Breast epithelium (tissue), 4 donors: ENCODE measurements at regions not wholly inside any gene's neighbourhood (a gene's known extent, or its start where the extent isn't known, plus 50 kb on each side); places are given as distances from the start of the nearest gene placed in this dataset.

ENCODE experiments used
- DNase-seq, 2 donors: peaks; one replicate each; pipeline ENCODE4 v3.0.0-alpha.2; 2019; ENCODE audit warnings: low spot score in 2 of 2
- H3K27ac ChIP-seq, 2 donors: fragments of 200-600 bp; sonication (generic) in 1 of 2; one replicate each; pipeline ENCODE4 v1.5.1; 2016 to 2019; ENCODE audit warnings: mild to moderate bottlenecking in 1 of 2
- H3K27me3 ChIP-seq, 2 donors: fragments of 200-600 bp; sonication (generic) in 1 of 2; one replicate each; pipeline versions ENCODE4 v1.5.1 to v1.6.0; 2017 to 2019; ENCODE audit warnings: control low read depth in 1 of 2, mild to moderate bottlenecking in 1 of 2
- H3K36me3 ChIP-seq: fragments of 200-600 bp; one replicate; pipeline ENCODE4 v1.5.1; 2019
- H3K4me1 ChIP-seq, 2 donors: fragments of 200-600 bp; sonication (generic); one replicate each; pipeline ENCODE4 v1.5.1; 2016 to 2019; ENCODE audit warnings: control low read depth in 1 of 2
- H3K4me3 ChIP-seq, 3 donors: fragments of 200-600 bp; sonication (generic); 1 replicate in 2 of 3; 2 replicates in 1 of 3; pipeline ENCODE4 v1.5.1; 2016 to 2019; ENCODE audit warnings: mild to moderate bottlenecking in 3 of 3, moderate library complexity in 2 of 3
- H3K9me3 ChIP-seq, 2 donors: fragments of 200-600 bp; sonication (generic) in 1 of 2; one replicate each; pipeline ENCODE4 v1.5.1; 2016 to 2019; ENCODE audit warnings: control low read depth in 1 of 2
- POLR2A ChIP-seq: fragments of 450-650 bp; IDR thresholded peaks from one replicate; pipeline ENCODE4 v1.6.1; 2016; ENCODE audit warnings: antibody characterized with exemption, mild to moderate bottlenecking, moderate library complexity
- POLR2AphosphoS5 ChIP-seq, 3 donors: sonication (generic); formaldehyde crosslinking; IDR thresholded peaks; one replicate each; pipeline ENCODE4 v1.6.1; 2017; ENCODE audit warnings: antibody characterized with exemption in 3 of 3
- intact Hi-C: fragments of 100-400 bp; cut with DNase I; formaldehyde crosslinking; loops from one replicate; pipeline ENCODE4 v1.15.1; 2023; ENCODE audit warnings: low total_unique reads
- TF ChIP-seq, protein P1 (sequence below), 3 donors: fragments of 450-650 bp; IDR thresholded peaks; one replicate each; pipeline ENCODE4 v1.5.1; 2016 to 2017; ENCODE audit warnings: antibody characterized with exemption in 3 of 3, mild to moderate bottlenecking in 3 of 3, moderate library complexity in 3 of 3

DNA sequence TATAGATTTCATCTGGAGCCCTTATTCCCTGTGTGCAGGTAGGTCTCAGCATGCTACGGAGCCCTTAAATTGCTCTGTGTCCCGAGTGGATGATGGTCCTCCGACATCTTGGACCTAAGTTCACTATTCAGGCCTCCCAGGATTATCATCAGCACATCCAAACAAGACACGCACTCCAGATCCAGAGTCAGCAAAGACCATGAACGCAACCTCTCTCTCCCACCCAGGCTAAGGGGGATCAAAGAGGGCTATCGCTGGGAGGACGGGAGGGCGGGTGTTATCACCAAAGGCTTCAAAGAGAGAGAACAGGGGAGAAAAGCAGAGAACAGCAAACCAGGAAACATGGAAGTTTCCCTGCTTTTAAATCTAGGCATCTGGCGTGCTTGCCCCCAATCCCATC lies 659.4 kb downstream of the TBC1D22A start:
- Histone ChIP-seq H3K27me3 (peaks cover 0 to 43% of the 10 kb centered on the region in 2 donors), H3K27ac (no peak overlapping the region), H3K4me3 (no peak overlapping the region), H3K36me3 (no peaks in the 10 kb centered on the region), H3K4me1 (no peaks in the 10 kb centered on the region), H3K9me3 (no peaks in the 10 kb centered on the region)
- intact Hi-C loops = no loop called here
- no peak for DNase-seq
- TF ChIP-seq POLR2A (no peak), POLR2AphosphoS5 (IDR thresholded peaks at IDR 0.05) (no peak)
- TF ChIP-seq, protein P1, sequence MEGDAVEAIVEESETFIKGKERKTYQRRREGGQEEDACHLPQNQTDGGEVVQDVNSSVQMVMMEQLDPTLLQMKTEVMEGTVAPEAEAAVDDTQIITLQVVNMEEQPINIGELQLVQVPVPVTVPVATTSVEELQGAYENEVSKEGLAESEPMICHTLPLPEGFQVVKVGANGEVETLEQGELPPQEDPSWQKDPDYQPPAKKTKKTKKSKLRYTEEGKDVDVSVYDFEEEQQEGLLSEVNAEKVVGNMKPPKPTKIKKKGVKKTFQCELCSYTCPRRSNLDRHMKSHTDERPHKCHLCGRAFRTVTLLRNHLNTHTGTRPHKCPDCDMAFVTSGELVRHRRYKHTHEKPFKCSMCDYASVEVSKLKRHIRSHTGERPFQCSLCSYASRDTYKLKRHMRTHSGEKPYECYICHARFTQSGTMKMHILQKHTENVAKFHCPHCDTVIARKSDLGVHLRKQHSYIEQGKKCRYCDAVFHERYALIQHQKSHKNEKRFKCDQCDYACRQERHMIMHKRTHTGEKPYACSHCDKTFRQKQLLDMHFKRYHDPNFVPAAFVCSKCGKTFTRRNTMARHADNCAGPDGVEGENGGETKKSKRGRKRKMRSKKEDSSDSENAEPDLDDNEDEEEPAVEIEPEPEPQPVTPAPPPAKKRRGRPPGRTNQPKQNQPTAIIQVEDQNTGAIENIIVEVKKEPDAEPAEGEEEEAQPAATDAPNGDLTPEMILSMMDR (IDR thresholded peaks at IDR 0.05) = no peak

DNA sequence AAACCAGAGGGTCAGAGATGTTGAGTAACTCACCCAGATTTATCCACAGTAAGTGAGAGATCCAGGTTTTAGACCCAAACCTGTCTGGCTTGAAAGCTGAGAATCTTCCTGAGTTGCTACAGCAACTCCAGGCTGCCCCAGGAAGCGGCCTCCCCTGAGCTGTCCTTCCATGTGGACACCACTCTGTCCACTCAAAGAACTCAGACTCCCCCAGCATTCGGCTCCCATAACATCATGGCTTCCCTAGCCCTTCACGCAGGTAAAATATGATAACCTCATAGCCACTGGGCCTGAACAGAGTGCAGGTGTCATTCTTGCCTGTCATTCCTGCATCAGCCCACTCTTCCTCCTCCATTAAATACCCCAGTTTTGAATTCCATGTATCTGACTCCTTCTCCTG lies 657.8 kb downstream of the TBC1D22A start:
- no peak for TF ChIP-seq POLR2AphosphoS5 (IDR thresholded peaks at IDR 0.05)
- TF ChIP-seq, protein P1 (IDR thresholded peaks at IDR 0.05) = no peak
- no peak for TF ChIP-seq POLR2A
- Histone ChIP-seq H3K9me3 (no peaks in the 10 kb centered on the region), H3K4me3 (no peak overlapping the region), H3K27me3 (peaks cover 0 to 43% of the 10 kb centered on the region in 2 donors), H3K4me1 (no peaks in the 10 kb centered on the region), H3K36me3 (no peaks in the 10 kb centered on the region), H3K27ac (no peak overlapping the region)
- intact Hi-C loops = no loop called here
- DNase-seq = no peak

DNA sequence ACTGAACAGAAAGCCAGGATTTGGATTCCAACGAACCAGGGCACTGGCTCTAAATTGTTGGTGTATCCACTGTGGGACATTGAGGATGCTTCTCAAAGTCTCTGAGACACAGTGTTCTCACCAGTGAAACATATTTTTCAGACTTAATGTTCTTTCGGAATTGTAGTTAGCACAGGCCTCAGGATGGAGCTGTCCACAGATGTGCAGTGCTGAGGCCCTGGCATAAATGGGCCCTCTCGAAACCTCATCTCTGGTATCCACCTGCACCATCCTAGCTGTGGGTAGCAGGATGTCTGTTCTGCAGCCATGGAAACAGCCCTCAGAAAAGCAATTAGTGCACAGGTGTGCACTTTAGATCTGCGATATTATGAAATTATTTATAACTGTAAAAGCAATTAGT lies 656.8 kb downstream of the TBC1D22A start:
- no peaks in the 10 kb centered on the region for H3K36me3 ChIP-seq
- intact Hi-C loops = no loop called here
- no peak overlapping the region for H3K27ac ChIP-seq
- no peak for DNase-seq
- no peaks in the 10 kb centered on the region for H3K9me3 ChIP-seq
- no peak overlapping the region for H3K4me3 ChIP-seq
- TF ChIP-seq, protein P1 (IDR thresholded peaks at IDR 0.05) = no peak
- TF ChIP-seq POLR2AphosphoS5 (IDR thresholded peaks at IDR 0.05) (no peak), POLR2A (no peak)
- H3K27me3 ChIP-seq = peaks cover 0 to 37% of the 10 kb centered on the region in 2 donors
- no peaks in the 10 kb centered on the region for H3K4me1 ChIP-seq

DNA sequence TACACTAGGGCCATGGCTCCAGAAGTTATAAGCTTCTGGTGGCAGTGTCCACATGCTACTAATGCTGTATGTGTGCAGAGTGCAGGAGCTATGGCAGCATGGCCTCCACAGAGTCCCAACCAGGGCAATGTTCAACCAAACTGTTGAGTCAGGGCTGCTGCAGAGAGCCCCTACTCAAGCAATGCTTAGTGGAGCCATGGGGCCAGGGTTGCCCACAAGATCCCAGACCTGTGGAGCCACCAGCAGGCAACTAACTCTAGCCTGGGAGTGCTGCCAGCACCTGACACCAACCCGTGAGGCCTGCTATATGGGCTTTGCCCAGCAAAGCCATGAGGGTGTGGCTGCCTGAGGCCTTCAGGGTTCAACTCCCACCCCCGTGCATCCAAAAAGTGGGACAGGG lies 655.2 kb downstream of the TBC1D22A start:
- no peaks in the 10 kb centered on the region for H3K36me3 ChIP-seq
- no peak overlapping the region for H3K27ac ChIP-seq
- peaks cover 0 to 22% of the 10 kb centered on the region in 2 donors for H3K27me3 ChIP-seq
- intact Hi-C loops = no loop called here
- DNase-seq = no peak
- no peak overlapping the region for H3K4me3 ChIP-seq
- no peaks in the 10 kb centered on the region for H3K9me3 ChIP-seq
- TF ChIP-seq, protein P1 (IDR thresholded peaks at IDR 0.05) = no peak
- TF ChIP-seq POLR2AphosphoS5 (IDR thresholded peaks at IDR 0.05) (no peak), POLR2A (no peak)
- no peaks in the 10 kb centered on the region for H3K4me1 ChIP-seq

DNA sequence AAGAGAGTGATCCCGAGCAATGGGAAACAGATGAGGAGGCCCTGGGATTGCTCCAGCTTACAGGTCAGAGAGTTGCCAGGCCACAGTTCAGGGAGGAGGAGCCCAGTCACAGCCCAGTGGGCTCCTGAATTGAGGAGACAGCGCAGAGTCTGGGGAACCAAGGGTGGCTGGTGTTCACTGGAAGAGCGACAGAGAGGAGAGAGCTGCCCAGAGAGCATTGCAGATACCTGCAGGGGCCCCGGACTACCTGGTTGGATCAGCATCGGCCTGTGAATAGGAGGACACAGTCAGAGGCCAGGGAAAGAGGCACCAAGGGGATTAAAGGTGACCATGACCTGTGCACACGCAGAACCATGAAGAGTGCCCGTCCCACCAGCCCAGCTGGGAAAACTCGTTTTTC lies 648.6 kb downstream of the TBC1D22A start:
- H3K36me3 ChIP-seq = no peaks in the 10 kb centered on the region
- intact Hi-C loops = no loop called here
- H3K4me1 ChIP-seq = no peaks in the 10 kb centered on the region
- H3K9me3 ChIP-seq = no peaks in the 10 kb centered on the region
- TF ChIP-seq, protein P1 (IDR thresholded peaks at IDR 0.05) = no peak
- TF ChIP-seq POLR2A (no peak), POLR2AphosphoS5 (IDR thresholded peaks at IDR 0.05) (no peak)
- DNase-seq = no peak
- no peak overlapping the region for H3K4me3 ChIP-seq
- H3K27me3 ChIP-seq = peaks cover 0 to 31% of the 10 kb centered on the region in 2 donors
- no peak overlapping the region for H3K27ac ChIP-seq
